ENCODE measurements at regions not wholly inside any gene's neighbourhood (a gene's known extent, or its start where the extent isn't known, plus 50 kb on each side); places are given as distances from the start of the nearest gene placed in this dataset.

DNA sequence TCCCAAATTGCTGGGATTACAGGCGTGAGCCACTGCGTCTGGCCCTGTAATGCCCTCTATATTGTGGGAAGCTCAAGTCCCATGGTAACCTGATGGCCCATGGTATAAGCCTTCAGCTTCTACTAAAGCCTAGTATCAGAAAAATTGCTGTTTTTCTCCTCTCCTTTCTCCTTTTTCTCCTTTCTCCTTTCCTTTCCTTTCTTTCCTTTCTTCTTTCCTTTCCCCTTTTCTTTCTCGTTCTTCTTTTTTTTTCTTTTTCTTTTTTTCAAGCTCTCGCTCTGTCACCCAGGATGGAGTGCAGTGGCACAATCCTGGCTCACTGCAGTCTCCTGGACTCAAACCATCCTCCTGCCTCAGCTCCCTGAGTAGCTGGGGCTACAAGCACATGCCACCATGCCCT, 740.7 kb downstream of the FAM133A start:
- no peaks in the 10 kb centered on the region for H3K27me3 ChIP-seq (replicated peaks)
- no peak overlapping the region for H3K27ac ChIP-seq
- in situ Hi-C loops (cut with HindIII; ENCODE audit: low pct_ligation_motif_present, low sequenced_read_pairs), result no loop called here
- TF ChIP-seq CTCF (IDR thresholded peaks at IDR 0.05; ENCODE audit: low read depth, low read length, missing control alignments), result no peak
- DNase-seq, result no peak
- no peak overlapping the region for H3K4me3 ChIP-seq (ENCODE audit: low read depth, low read length)
- H3K36me3 ChIP-seq (replicated peaks), result no peaks in the 10 kb centered on the region

- H3K4me3 ChIP-seq (ENCODE audit: low read depth, low read length), result no peak overlapping the region
- no peaks in the 10 kb centered on the region for H3K36me3 ChIP-seq (replicated peaks)
- no peak for DNase-seq
- TF ChIP-seq CTCF (IDR thresholded peaks at IDR 0.05; ENCODE audit: low read depth, low read length, missing control alignments), result no peak
- in situ Hi-C loops (cut with HindIII; ENCODE audit: low pct_ligation_motif_present, low sequenced_read_pairs), result no loop called here
- no peak overlapping the region for H3K27ac ChIP-seq
- H3K27me3 ChIP-seq (replicated peaks), result no peaks in the 10 kb centered on the region
Measured at GRCh38 chrX:94418065-94418464, 744.1 kb downstream of the FAM133A start.

- H3K36me3 ChIP-seq (replicated peaks), result no peaks in the 10 kb centered on the region
- in situ Hi-C loops (cut with HindIII; ENCODE audit: low pct_ligation_motif_present, low sequenced_read_pairs), result no loop called here
- no peak for TF ChIP-seq CTCF (IDR thresholded peaks at IDR 0.05; ENCODE audit: low read depth, low read length, missing control alignments)
- no peaks in the 10 kb centered on the region for H3K27me3 ChIP-seq (replicated peaks)
- no peak overlapping the region for H3K4me3 ChIP-seq (ENCODE audit: low read depth, low read length)
- DNase-seq, result no peak
- no peak overlapping the region for H3K27ac ChIP-seq
Measured at GRCh38 chrX:94424456-94424855, 750.5 kb downstream of the FAM133A start.

GRCh38 chrX:94430091-94430490, 756.1 kb downstream of the FAM133A start:
- H3K27me3 ChIP-seq (replicated peaks), result no peaks in the 10 kb centered on the region
- no peak for DNase-seq
- no peaks in the 10 kb centered on the region for H3K36me3 ChIP-seq (replicated peaks)
- TF ChIP-seq CTCF (IDR thresholded peaks at IDR 0.05; ENCODE audit: low read depth, low read length, missing control alignments), result no peak
- no peak overlapping the region for H3K4me3 ChIP-seq (ENCODE audit: low read depth, low read length)
- H3K27ac ChIP-seq, result no peak overlapping the region
- in situ Hi-C loops (cut with HindIII; ENCODE audit: low pct_ligation_motif_present, low sequenced_read_pairs), result no loop called here

DNA sequence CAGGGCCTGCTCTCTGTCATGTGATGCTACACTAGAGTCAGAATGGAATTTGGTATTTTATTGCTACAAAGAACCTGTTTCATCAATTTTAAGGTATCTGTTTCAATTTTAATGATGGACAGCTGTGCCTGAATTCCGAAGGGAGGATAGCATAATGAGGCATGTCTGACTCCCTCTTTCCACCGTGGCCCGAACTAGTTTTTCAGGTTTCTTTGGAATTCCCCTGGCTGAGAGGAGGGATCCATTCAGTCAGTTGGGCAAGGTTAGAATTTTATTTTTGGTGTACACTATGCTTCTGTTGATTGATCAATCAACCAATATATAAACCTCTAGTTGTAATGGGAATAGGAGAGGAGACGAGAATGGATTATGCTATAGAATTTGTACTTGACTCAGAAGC, 761.8 kb downstream of the FAM133A start:
- no peak for TF ChIP-seq CTCF (IDR thresholded peaks at IDR 0.05; ENCODE audit: low read depth, low read length, missing control alignments)
- no peak overlapping the region for H3K4me3 ChIP-seq (ENCODE audit: low read depth, low read length)
- in situ Hi-C loops (cut with HindIII; ENCODE audit: low pct_ligation_motif_present, low sequenced_read_pairs), result no loop called here
- DNase-seq, result no peak
- H3K27ac ChIP-seq, result no peak overlapping the region
- no peaks in the 10 kb centered on the region for H3K27me3 ChIP-seq (replicated peaks)
- H3K36me3 ChIP-seq (replicated peaks), result no peaks in the 10 kb centered on the region

DNA sequence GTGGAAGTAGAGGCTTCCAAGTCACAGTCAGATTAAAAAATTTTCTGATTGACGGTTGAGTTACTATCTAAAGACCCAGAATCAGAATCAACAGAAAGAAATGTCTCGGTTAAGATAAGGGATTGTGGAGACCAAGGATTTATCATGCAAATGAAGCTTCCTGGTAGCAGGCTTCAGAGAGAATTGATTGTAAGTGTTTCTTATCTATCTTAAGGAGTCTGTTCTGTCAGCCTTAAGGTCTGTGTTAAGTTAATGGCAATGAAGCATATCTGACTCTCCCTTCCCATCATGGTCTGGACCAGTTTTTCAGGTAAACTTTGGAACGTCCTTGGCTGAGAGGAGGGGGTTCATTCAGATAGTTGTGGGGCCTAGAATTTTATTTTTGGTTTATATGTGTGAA, 780.2 kb downstream of the FAM133A start:
- TF ChIP-seq CTCF (IDR thresholded peaks at IDR 0.05; ENCODE audit: low read depth, low read length, missing control alignments), result no peak

More for the DNA sequence above, 780.2 kb downstream of the FAM133A start:
- no peak overlapping the region for H3K4me3 ChIP-seq (ENCODE audit: low read depth, low read length)
- no peaks in the 10 kb centered on the region for H3K36me3 ChIP-seq (replicated peaks)
- DNase-seq, result no peak
- H3K27me3 ChIP-seq (replicated peaks), result no peaks in the 10 kb centered on the region
- H3K27ac ChIP-seq, result no peak overlapping the region
- in situ Hi-C loops (cut with HindIII; ENCODE audit: low pct_ligation_motif_present, low sequenced_read_pairs), result no loop called here
